Upper lobe of left lung (tissue), 6 donors: ENCODE measurements at regions not wholly inside any gene's neighbourhood (a gene's known extent, or its start where the extent isn't known, plus 50 kb on each side); places are given as distances from the start of the nearest gene placed in this dataset.
"Not testable (repeated sequence)": the region's sequence is repeated elsewhere in the genome, so short reads cannot be mapped to it uniquely, and the experiment has no call there.

Experiments
- ATAC-seq, 2 donors: fragments of 200-7000 bp; cut with Tn5 transposase; one replicate each; pipeline ENCODE4 v1.9.1; 2022; ENCODE audit warnings: mild to moderate bottlenecking in 2 of 2, moderate library complexity in 2 of 2; ENCODE audit not compliant: low FRiP score in 2 of 2
- DNase-seq, 2 donors: peaks; one replicate each; pipeline ENCODE4 v3.0.0-alpha.2; 2019 to 2020
- H3K27ac ChIP-seq, 4 donors: fragments of 200-600 bp; sonication (generic); one replicate each; pipeline ENCODE4 v1.5.1; 2016 to 2019
- H3K27me3 ChIP-seq, 4 donors: fragments of 200-600 bp; sonication (generic); one replicate each; pipeline ENCODE4 v1.5.1; 2017 to 2019
- H3K36me3 ChIP-seq, 4 donors: fragments of 200-600 bp; sonication (generic); one replicate each; pipeline ENCODE4 v1.5.1; 2016 to 2019
- H3K4me1 ChIP-seq, 4 donors: fragments of 200-600 bp; sonication (generic); one replicate each; pipeline ENCODE4 v1.5.1; 2018 to 2019
- H3K4me3 ChIP-seq, 4 donors: fragments of 200-600 bp; sonication (generic); one replicate each; pipeline ENCODE4 v1.5.1; 2017 to 2019; ENCODE audit warnings: mild to moderate bottlenecking in 2 of 4, moderate library complexity in 1 of 4
- H3K9me3 ChIP-seq, 4 donors: fragments of 200-600 bp; sonication (generic); one replicate each; pipeline ENCODE4 v1.5.1; 2018 to 2019
- CTCF ChIP-seq, 6 experiments: fragments of 450-650 bp in 4 of 6; fragments of 200-600 bp in 2 of 6; sonication (generic) in 2 of 6; IDR thresholded peaks; one replicate each; pipeline ENCODE4 v1.5.1; 2016 to 2019; ENCODE audit warnings: antibody characterized with exemption in 6 of 6
- EP300 ChIP-seq, 4 donors: sonication (generic); formaldehyde crosslinking; IDR thresholded peaks; one replicate each; pipeline ENCODE4 v1.5.1; 2017; ENCODE audit warnings: antibody characterized with exemption in 4 of 4, control low read depth in 2 of 4
- POLR2A ChIP-seq, 4 donors: fragments of 450-650 bp; IDR thresholded peaks; one replicate each; pipeline ENCODE4 v1.5.1; 2016 to 2017; ENCODE audit warnings: antibody characterized with exemption in 4 of 4, mild to moderate bottlenecking in 2 of 4
- POLR2AphosphoS5 ChIP-seq, 2 donors: sonication (generic); formaldehyde crosslinking; IDR thresholded peaks; one replicate each; pipeline ENCODE4 v1.5.1; 2017; ENCODE audit warnings: antibody characterized with exemption in 2 of 2
- WGBS, 2 donors: methylation state at CpG; one replicate each; pipeline ENCODE4 v1.1.5; 2017 to 2018; 5-methylcytosine and 5-hydroxymethylcytosine counted together
- donor health status: DM: no; HTN: no; CAD: no; lungs with moderate emphysema.
- donor health status: DM: no; HTN: yes; CAD: no; lungs with severe emphysema.

- Histone ChIP-seq H3K4me1 (no peaks in the 10 kb centered on the region), H3K4me3 (no peak overlapping the region), H3K9me3 (peaks cover 0 to 6% (median 0%) of the 10 kb centered on the region in 4 donors), H3K27me3 (no peaks in the 10 kb centered on the region), H3K36me3 (no peaks in the 10 kb centered on the region), H3K27ac (no peak overlapping the region)
- DNase-seq (no peak), ATAC-seq (no peak)
- TF ChIP-seq POLR2AphosphoS5 (IDR thresholded peaks at IDR 0.05) (no peak), EP300 (IDR thresholded peaks at IDR 0.05) (no peak), CTCF (IDR thresholded peaks at IDR 0.05) (no peak), POLR2A (IDR thresholded peaks at IDR 0.05) (no peak)
- 71% methylated on average over 3 of the region's 3 CpGs for WGBS, 2 donors
These were observed 274.8 kb upstream of the CCNG1 start for GRCh38 chr5:163162645-163163044.

- ATAC-seq = no peak
- 64 to 83% methylated on average over 2 of the region's 2 CpGs for WGBS, 2 donors
These were observed 273.5 kb upstream of the CCNG1 start for GRCh38 chr5:163163858-163164257.

GRCh38 chr5:163165277-163165676 is 272.1 kb upstream of the CCNG1 start:
- ATAC-seq (no peak), DNase-seq (peak in 1 of 2 donors; percentile 12)
- Histone ChIP-seq H3K27me3 (no peaks in the 10 kb centered on the region), H3K9me3 (peaks cover 0 to 8% (median 3%) of the 10 kb centered on the region in 4 donors), H3K27ac (no peak overlapping the region), H3K36me3 (no peaks in the 10 kb centered on the region), H3K4me1 (no peaks in the 10 kb centered on the region), H3K4me3 (no peak overlapping the region)
- TF ChIP-seq POLR2A (IDR thresholded peaks at IDR 0.05) = no peak
- no peak for TF ChIP-seq EP300 (IDR thresholded peaks at IDR 0.05)
- TF ChIP-seq POLR2AphosphoS5 (IDR thresholded peaks at IDR 0.05) = no peak
- no peak for TF ChIP-seq CTCF (IDR thresholded peaks at IDR 0.05)
- 93 to 96% methylated on average over 3 to 10 of the region's 10 CpGs for WGBS, 2 donors

More at GRCh38 chr5:163163858-163164257, 273.5 kb upstream of the CCNG1 start:
- H3K27ac ChIP-seq = no peak overlapping the region
- H3K36me3 ChIP-seq = no peaks in the 10 kb centered on the region
- no peak for TF ChIP-seq CTCF (IDR thresholded peaks at IDR 0.05)
- no peak for TF ChIP-seq POLR2AphosphoS5 (IDR thresholded peaks at IDR 0.05)
- TF ChIP-seq POLR2A (IDR thresholded peaks at IDR 0.05) = no peak
- no peaks in the 10 kb centered on the region for H3K27me3 ChIP-seq
- no peaks in the 10 kb centered on the region for H3K4me1 ChIP-seq
- no peak overlapping the region for H3K4me3 ChIP-seq
- peaks cover 0 to 6% (median 2%) of the 10 kb centered on the region in 4 donors for H3K9me3 ChIP-seq
- no peak for DNase-seq

DNA sequence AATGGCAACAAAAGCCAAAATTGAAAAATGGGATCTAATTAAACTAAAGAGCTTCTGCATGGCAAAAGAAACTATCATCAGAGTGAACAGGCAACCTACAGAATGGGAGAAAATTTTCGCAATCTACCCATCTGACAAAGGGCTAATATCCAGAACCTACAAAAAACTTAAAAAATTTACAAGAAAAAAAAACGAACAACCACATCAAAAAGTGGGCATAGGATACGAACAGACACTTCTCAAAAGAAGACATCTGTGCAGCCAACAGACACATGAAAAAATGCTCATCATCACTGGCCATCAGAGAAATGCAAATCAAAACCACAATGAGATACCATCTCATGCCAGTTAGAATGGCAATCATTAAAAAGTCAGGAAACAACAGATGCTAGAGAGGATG is 267.2 kb upstream of the CCNG1 start:
- ATAC-seq, H3K4me1 ChIP-seq, H3K36me3 ChIP-seq, H3K27ac ChIP-seq, H3K4me3 ChIP-seq, H3K27me3 ChIP-seq, DNase-seq, H3K9me3 ChIP-seq: not testable (repeated sequence)
- 85 to 86% methylated on average over 3 of the region's 3 CpGs for WGBS, 2 donors

DNA sequence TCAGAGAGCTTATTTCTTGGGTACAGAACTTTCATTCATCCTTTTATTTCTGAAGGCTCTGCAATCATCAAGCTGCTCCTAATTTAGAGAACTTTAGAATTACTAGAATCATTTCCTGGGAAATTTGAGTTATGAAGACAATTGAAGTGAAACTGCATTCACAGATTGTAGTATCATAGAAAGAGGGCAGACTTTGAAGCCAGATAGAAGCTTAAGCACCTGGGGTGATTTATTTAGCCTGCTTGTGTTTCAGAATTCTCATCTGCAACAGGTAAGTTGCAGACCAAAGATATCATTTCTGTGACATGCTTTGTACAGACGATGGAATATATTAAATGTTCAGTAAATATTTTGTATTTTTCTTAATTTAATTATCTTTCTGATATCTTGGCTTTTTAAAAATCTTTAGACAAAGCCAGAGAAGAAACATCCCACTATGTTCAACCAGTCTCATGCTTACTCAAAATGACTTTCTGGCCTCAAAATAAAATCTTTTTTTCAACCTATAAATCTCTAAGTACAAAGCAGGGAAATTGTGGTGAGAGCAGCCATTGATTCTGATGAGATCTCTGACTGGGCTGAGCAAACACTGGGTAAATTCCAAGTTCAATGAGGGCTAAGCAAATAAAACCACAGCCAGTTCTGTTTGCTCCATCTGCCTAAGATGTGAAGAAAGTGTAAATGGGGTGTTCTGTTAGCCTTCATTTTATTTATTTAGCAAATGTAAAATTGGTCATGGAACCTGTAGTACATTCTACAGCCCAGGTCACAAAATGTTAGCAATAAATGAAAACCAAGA is 264.7 kb upstream of the CCNG1 start:
- no peak for TF ChIP-seq EP300 (IDR thresholded peaks at IDR 0.05)
- TF ChIP-seq POLR2AphosphoS5 (IDR thresholded peaks at IDR 0.05) = no peak
- TF ChIP-seq POLR2A (IDR thresholded peaks at IDR 0.05) = no peak
- TF ChIP-seq CTCF (IDR thresholded peaks at IDR 0.05) = no peak
- Histone ChIP-seq H3K4me1 (no peaks in the 10 kb centered on the region), H3K36me3 (no peaks in the 10 kb centered on the region), H3K27me3 (no peaks in the 10 kb centered on the region), H3K27ac (no peak overlapping the region), H3K4me3 (no peak overlapping the region), H3K9me3 (peaks cover 0 to 8% (median 0%) of the 10 kb centered on the region in 4 donors)
- DNase-seq = no peak
- WGBS, 2 donors = 39 to 54% methylated on average over 1 of the region's 1 CpG
- no peak for ATAC-seq
